Neural cell (in vitro differentiated cells): ENCODE measurements at regions not wholly inside any gene's neighbourhood (a gene's known extent, or its start where the extent isn't known, plus 50 kb on each side); places are given as distances from the start of the nearest gene placed in this dataset.

Experiments used
- H2AFZ ChIP-seq: fragments of 200-600, 300-800 bp; sonication (generic), shearing (Covaris generic); 2 replicates; pipeline ENCODE4 v1.6.0; 2014; ENCODE audit warnings: low read depth, mild to moderate bottlenecking, antibody characterized with exemption, low read length, moderate library complexity
- H3F3A ChIP-seq: fragments of 200-600 bp; shearing (Covaris generic); 2 replicates; pipeline ENCODE4 v1.6.1; 2016; ENCODE audit warnings: mild to moderate bottlenecking, moderate library complexity, mixed read lengths, antibody characterized with exemption, low read length; ENCODE audit not compliant: insufficient read depth, poor library complexity, severe bottlenecking
- H3K27ac ChIP-seq: fragments of 200-600, 300-800 bp; sonication (generic), shearing (Covaris generic); 2 replicates; pipeline ENCODE4 v1.5.1; 2014; ENCODE audit warnings: mild to moderate bottlenecking, low read length, moderate library complexity
- H3K27me3 ChIP-seq: fragments of 300-800, 200-600 bp; sonication (generic), shearing (Covaris generic); 2 replicates; pipeline ENCODE4 v1.6.0; 2014; ENCODE audit warnings: mild to moderate bottlenecking, low read depth, low read length, moderate library complexity; ENCODE audit not compliant: insufficient read depth
- H3K36me3 ChIP-seq: fragments of 300-800, 200-600 bp; sonication (generic), shearing (Covaris generic); 2 replicates; pipeline ENCODE4 v1.5.1; 2014; ENCODE audit warnings: mild to moderate bottlenecking, antibody characterized with exemption, low read length, moderate library complexity; ENCODE audit not compliant: insufficient read depth
- H3K4me2 ChIP-seq: fragments of 300-800, 200-600 bp; sonication (generic), shearing (Covaris generic); 2 replicates; pipeline ENCODE4 v1.6.0; 2014; ENCODE audit warnings: mild to moderate bottlenecking, low read length
- H3K4me3 ChIP-seq: fragments of 300-800, 200-600 bp; sonication (generic), shearing (Covaris generic); 2 replicates; pipeline ENCODE4 v1.5.1; 2014; ENCODE audit warnings: mild to moderate bottlenecking, low read length, moderate library complexity
- H3K79me2 ChIP-seq: fragments of 200-600 bp; shearing (Covaris generic); replicated peaks from 2 replicates; pipeline ENCODE4 v1.6.0; 2014; ENCODE audit warnings: mild to moderate bottlenecking, low read length, moderate library complexity; ENCODE audit not compliant: insufficient read depth
- H3K9ac ChIP-seq: fragments of 300-800, 200-600 bp; sonication (generic), shearing (Covaris generic); 2 replicates; pipeline ENCODE4 v1.6.1; 2016; ENCODE audit warnings: mild to moderate bottlenecking, low read length, mixed read lengths
- H3K9me2 ChIP-seq: fragments of 200-600 bp; shearing (Covaris generic); 2 replicates; pipeline ENCODE4 v1.6.1; 2016; ENCODE audit warnings: mild to moderate bottlenecking, low read length, mixed read lengths; ENCODE audit not compliant: insufficient read depth
- H3K9me3 ChIP-seq: fragments of 200-600, 300-800 bp; sonication (generic), shearing (Covaris generic); 2 replicates; pipeline ENCODE4 v1.6.1; 2016; ENCODE audit warnings: mild to moderate bottlenecking, mixed run types, low read length, moderate library complexity, mixed read lengths
- H4K20me1 ChIP-seq: fragments of 200-600 bp; shearing (Covaris generic); 2 replicates; pipeline ENCODE4 v1.6.1; 2016; ENCODE audit warnings: mild to moderate bottlenecking, mixed run types; ENCODE audit not compliant: insufficient read depth
- CTCF ChIP-seq: fragments of 450-650 bp; IDR thresholded peaks from 2 replicates; pipeline ENCODE4 v1.5.1; 2014; ENCODE audit warnings: antibody characterized with exemption, mild to moderate bottlenecking, moderate library complexity; ENCODE audit not compliant: poor library complexity, severe bottlenecking
- EP300 ChIP-seq: fragments of 450-650 bp; conservative IDR thresholded peaks from 2 replicates; pipeline ENCODE4 v1.6.1; 2014; ENCODE audit warnings: antibody characterized with exemption, mild to moderate bottlenecking, moderate library complexity; ENCODE audit not compliant: poor library complexity, severe bottlenecking
- EZH2 ChIP-seq: fragments of 200-600, 300-800 bp; shearing (Covaris generic), sonication (generic); IDR thresholded peaks from 2 replicates; pipeline ENCODE4 v1.6.1; 2014; ENCODE audit warnings: antibody characterized with exemption, low read length, borderline replicate concordance, mild to moderate bottlenecking; ENCODE audit not compliant: insufficient read depth, poor library complexity, severe bottlenecking
- MXI1 ChIP-seq: fragments of 450-650 bp; conservative IDR thresholded peaks from 2 replicates; pipeline ENCODE4 v1.6.1; 2014; ENCODE audit warnings: antibody characterized with exemption, mild to moderate bottlenecking; ENCODE audit not compliant: poor library complexity, severe bottlenecking
- POLR2AphosphoS5 ChIP-seq: IDR thresholded peaks from 2 replicates; pipeline ENCODE4 v1.6.1; 2012
- RAD21 ChIP-seq: fragments of 450-650 bp; conservative IDR thresholded peaks from 2 replicates; pipeline ENCODE4 v1.6.1; 2014; ENCODE audit warnings: antibody characterized with exemption, mild to moderate bottlenecking, moderate library complexity
- REST ChIP-seq: IDR thresholded peaks from 2 replicates; pipeline ENCODE4 v1.6.1; 2012; ENCODE audit warnings: borderline replicate concordance
- SMC3 ChIP-seq: fragments of 450-650 bp; conservative IDR thresholded peaks from 2 replicates; pipeline ENCODE4 v1.6.1; 2014; ENCODE audit warnings: antibody characterized with exemption, mild to moderate bottlenecking, moderate library complexity; ENCODE audit not compliant: poor library complexity
- TAF1 ChIP-seq: IDR thresholded peaks from 2 replicates; pipeline ENCODE4 v1.6.1; 2012; ENCODE audit warnings: low read depth

GRCh38 chr3:187841560-187841959 lies 96.3 kb upstream of the BCL6 start:
- Histone ChIP-seq H3K4me2 (no peak overlapping the region), H3K27me3 (no peaks in the 10 kb centered on the region), H4K20me1 (no peaks in the 10 kb centered on the region), H3K9me2 (no peaks in the 10 kb centered on the region), H3K9ac (no peak overlapping the region), H2AFZ (no peak overlapping the region), H3K4me3 (no peak overlapping the region), H3K27ac (no peak overlapping the region), H3F3A (no peaks in the 10 kb centered on the region), H3K36me3 (no peaks in the 10 kb centered on the region), H3K79me2 (no peaks in the 10 kb centered on the region), H3K9me3 (no peaks in the 10 kb centered on the region)
- TF ChIP-seq REST (no peak), RAD21 (no peak), CTCF (no peak), POLR2AphosphoS5 (no peak), SMC3 (no peak), EP300 (no peak), TAF1 (no peak), EZH2 (no peak), MXI1 (no peak)

- Histone ChIP-seq H3K9ac (no peak overlapping the region), H3K9me3 (no peaks in the 10 kb centered on the region), H3K79me2 (no peaks in the 10 kb centered on the region), H3K36me3 (no peaks in the 10 kb centered on the region), H3K27me3 (no peaks in the 10 kb centered on the region), H4K20me1 (no peaks in the 10 kb centered on the region), H2AFZ (no peak overlapping the region), H3K4me2 (no peak overlapping the region), H3K27ac (no peak overlapping the region), H3K4me3 (no peak overlapping the region), H3F3A (no peaks in the 10 kb centered on the region), H3K9me2 (no peaks in the 10 kb centered on the region)
- TF ChIP-seq MXI1 = no peak
Measured at GRCh38 chr3:187843654-187844053, 98.4 kb upstream of the BCL6 start.

- Histone ChIP-seq H3K27me3 (no peaks in the 10 kb centered on the region), H3K9me2 (no peaks in the 10 kb centered on the region), H3F3A (no peaks in the 10 kb centered on the region), H3K9ac (no peak overlapping the region), H3K36me3 (no peaks in the 10 kb centered on the region), H3K4me2 (no peak overlapping the region), H4K20me1 (no peaks in the 10 kb centered on the region), H3K4me3 (no peak overlapping the region), H3K9me3 (no peaks in the 10 kb centered on the region), H3K79me2 (no peaks in the 10 kb centered on the region), H2AFZ (no peak overlapping the region), H3K27ac (no peak overlapping the region)
- TF ChIP-seq EP300 (no peak), MXI1 (no peak), CTCF (no peak), RAD21 (no peak), SMC3 (no peak), TAF1 (no peak)
Measured at GRCh38 chr3:187844708-187845107, 99.4 kb upstream of the BCL6 start.
